ENCODE measurements at regions not wholly inside any gene's neighbourhood (a gene's known extent, or its start where the extent isn't known, plus 50 kb on each side); places are given as distances from the start of the nearest gene placed in this dataset.

GRCh38 chr4:186900232-186900900 lies 176.7 kb upstream of the FAT1 start:
- no peak for DNase-seq

DNA sequence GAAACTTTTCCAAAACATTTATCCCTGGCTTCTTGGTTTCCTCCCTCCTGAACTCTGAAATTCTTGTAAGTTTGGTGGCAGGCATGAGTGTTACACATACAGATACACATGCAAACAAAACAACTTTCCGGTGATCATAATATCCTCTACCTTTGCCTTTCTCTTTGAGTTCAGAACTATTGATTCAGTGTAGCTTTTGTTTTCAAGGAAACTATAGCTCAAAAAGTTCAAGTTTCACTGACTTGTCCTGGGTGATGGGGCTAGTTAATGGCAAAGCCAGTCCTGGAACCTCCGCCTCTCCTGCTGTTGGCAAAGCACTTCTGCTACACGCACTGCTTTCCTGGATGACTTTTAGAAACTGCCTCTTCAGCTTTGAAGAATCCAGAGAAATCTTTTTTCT lies 177.3 kb upstream of the FAT1 start:
- no peak for DNase-seq

DNA sequence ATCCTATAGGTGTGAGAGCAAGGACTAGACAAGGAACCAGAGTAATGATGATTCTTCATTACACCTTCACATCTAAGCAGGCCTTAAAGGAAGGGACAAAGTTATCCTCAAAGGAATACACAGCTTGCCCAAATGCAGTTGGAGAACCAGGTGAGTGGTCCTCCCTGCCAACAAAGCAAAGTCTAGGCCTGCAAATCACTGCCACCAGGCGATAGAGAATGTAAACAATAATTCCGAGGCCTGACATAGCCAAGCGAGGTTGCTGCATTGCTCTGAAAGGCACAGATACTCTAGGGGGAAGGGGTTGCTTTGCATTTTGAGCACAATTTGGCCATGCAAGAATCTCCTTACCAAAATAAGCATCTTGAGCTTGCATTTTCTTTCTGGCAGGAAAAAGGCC lies 178.2 kb upstream of the FAT1 start:
- DNase-seq: no peak

DNA sequence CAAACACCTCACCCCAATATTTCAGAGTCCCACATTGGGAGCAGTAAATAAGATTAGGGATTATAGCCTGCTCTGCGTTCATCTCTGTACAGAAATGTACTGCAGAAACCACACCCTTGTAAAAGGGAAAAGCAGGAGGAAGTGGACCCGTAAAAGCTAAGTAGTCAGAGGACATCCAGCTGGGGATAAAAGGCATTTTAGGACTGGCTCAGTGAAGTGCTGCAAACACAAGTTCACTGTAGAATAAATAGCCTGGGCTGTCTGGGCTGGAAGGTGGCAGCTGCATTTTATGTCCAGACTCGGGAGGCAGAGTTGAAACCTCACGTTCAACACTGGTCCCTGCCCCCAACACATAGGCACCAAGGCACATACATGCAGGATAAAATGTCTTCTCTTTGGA lies 178.7 kb upstream of the FAT1 start:
- DNase-seq: no peak

- DNase-seq: no peak
These were observed 180.4 kb upstream of the FAT1 start for GRCh38 chr4:186904101-186904500.

GRCh38 chr4:186906722-186907121 lies 183.1 kb upstream of the FAT1 start:
- DNase-seq: no peak

GRCh38 chr4:186910385-186910784 lies 186.7 kb upstream of the FAT1 start:
- no peak for DNase-seq

DNA sequence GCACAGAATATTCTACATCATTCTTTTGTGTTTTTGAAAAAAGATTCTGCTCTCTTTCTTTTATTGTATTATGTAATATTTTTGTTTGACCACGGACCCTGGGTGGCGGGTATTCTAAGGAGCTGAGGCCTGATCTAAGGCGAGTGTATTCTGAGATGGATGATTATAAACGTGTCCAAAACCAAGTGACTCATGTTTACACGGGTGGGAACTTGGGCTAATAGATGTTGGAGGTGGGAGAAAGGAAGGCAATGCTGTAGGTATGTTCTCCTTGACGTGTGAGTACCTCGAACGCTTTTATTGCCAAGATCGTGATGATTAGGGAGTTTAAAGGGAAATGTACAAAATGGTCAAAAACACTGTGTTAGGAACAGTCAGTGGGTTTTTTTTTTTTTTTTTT lies 188.9 kb upstream of the FAT1 start:
- no peak for DNase-seq

DNA sequence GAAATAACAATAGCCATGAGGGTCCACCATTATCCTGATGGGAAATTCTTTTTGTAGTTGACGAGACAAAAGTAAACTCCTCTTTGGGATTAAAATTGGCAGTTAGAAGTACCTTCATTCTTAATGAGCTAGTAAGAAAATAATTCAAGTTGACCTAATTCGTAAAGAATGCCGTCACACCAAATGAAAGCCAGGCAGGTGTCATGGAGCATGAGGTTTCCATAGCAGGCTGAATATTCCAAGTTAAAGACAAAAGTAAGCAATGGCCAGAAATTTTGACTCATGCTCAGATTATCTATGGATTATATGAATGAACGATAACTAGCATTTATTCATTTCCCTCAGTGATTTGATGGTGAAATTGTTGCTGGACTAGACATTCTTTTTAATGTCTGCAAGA lies 192.2 kb upstream of the FAT1 start:
- DNase-seq: no peak

DNA sequence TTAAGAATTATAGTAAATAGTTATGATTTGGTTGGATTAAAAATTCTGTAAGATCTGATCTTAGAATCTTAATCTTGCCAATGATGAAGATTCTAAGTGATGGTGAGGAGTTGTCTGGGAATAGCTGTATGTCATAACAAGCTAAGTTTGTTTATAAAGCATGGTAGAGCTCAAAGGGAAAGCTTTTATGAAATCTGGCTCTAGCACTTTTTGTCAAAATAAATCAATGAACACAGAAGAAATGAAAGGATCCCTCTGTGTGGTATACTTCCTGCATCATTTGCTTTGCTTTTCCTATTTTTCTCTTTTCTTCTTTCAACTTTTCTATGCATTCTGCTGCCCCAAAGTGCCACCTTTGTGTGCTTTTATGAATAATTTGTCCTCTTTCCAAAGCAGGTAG lies 193.5 kb upstream of the FAT1 start:
- DNase-seq: no peak

DNA sequence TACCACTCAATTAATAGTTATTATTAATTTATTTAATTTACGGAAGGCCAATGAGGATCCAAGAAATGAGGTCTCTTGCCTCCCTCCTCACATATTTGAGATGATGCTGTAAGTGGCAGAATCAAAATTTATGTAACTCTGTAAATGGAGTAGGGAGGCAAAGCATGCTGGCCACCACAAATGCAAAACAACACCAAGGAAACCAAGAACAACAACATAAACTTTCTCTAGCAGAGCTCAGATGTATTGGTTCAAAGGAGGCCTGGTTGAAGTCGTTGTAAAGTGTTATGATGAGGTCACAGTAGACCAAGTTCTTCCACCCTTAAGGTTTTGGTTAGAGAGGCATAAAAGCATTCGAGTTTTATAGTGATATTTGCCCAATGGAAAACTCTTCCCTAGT lies 194.8 kb upstream of the FAT1 start:
- no peak for DNase-seq

- DNase-seq: no peak
These were observed 195.7 kb upstream of the FAT1 start for GRCh38 chr4:186919340-186919739.

GRCh38 chr4:186920483-186920882 lies 196.8 kb upstream of the FAT1 start:
- no peak for DNase-seq

- no peak for DNase-seq
These were observed 197.3 kb upstream of the FAT1 start for GRCh38 chr4:186920992-186921391.

- no peak for DNase-seq
These were observed 201.1 kb upstream of the FAT1 start for GRCh38 chr4:186924723-186925122.

GRCh38 chr4:186927624-186928023 lies 204.0 kb upstream of the FAT1 start:
- peak; percentile 3 for DNase-seq

- no peak for DNase-seq
These were observed 206.4 kb upstream of the FAT1 start for GRCh38 chr4:186930024-186930423.

- DNase-seq: no peak
These were observed 207.9 kb upstream of the FAT1 start for GRCh38 chr4:186931519-186931918.

DNA sequence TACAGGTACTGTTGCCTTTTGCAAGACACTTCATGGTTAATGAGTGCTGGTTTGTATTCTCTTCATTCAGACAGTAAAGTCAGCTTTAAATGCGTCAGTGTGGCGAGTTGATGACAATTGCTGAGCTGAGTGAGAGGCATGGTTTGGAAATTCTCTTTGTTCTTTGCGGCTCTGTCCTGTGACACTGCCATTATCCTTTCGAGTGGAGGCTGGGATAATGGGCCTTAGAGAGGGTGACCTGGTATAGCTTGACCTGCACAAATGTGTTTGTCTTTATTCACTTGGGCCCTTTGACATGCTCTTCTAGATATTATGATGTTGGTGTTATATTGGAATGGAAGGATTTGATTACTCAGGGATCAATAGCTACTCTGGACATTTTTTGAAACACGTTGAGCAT lies 208.5 kb upstream of the FAT1 start:
- no peak for DNase-seq

DNA sequence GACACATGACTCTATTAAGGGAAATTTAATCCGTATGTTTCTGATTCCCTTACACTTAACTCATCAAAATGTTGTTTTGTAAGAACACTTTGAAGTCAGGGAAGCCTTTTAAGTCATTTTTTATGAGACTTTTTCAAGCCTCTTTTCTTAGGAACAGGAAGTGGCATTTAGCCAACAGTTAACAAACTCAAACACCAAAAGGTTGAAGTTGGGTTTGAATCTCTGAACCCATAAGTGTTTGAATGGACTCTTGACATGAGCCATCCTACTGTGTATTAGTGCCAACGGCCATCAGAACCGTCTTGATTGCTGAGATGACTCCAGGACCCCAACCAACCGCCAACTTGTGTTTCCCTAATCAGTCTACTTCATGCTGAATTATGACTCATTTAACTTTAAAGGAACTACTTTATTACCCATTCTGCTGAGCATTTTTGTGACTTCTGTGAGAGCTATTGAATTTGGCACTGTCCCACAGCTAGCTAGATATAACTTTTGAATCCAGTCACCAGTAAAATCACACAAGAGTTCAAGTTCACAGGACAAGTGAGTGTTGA lies 209.1 kb upstream of the FAT1 start:
- no peak for DNase-seq

- DNase-seq: no peak
These were observed 210.6 kb upstream of the FAT1 start for GRCh38 chr4:186934244-186934643.

GRCh38 chr4:186934841-186935443 lies 211.3 kb upstream of the FAT1 start:
- peak; percentile 44 for DNase-seq

DNA sequence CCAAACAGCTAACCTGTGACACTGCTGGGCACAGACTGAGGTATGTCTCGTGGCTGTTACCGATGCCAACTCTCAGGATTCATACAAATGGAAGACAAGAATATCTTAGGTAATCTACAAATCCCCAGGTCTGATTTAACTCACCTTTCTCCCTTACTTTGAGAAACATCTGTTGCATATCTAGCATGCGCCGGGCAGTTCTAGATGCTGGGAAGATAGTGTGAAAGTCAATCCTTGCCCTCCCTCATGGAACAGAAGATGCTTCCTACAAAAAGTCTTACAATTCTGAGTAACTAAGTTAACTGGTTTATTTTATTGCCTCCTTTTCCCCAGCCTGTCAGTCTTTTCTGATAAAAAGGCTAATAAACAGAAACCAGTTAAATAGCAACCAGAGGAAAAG lies 212.2 kb upstream of the FAT1 start:
- no peak for DNase-seq

GRCh38 chr4:186936496-186937375 lies 213.1 kb upstream of the FAT1 start:
- DNase-seq: peak; percentile 74

Measured in DMS53 (cell line).